Endothelial cell of umbilical vein (primary cell): ENCODE measurements at regions not wholly inside any gene's neighbourhood (a gene's known extent, or its start where the extent isn't known, plus 50 kb on each side); places are given as distances from the start of the nearest gene placed in this dataset.

Source experiments
- BruUV-seq: library from RNA; stranded (reverse); fragments of 400-500 nt; replicated peaks from 2 replicates; lab custom pipeline; 2021; lab: Mats Ljungman, UMichigan
- CTCF ChIA-PET: fragments of 300-600, 350-600 bp; sonication (Branson Sonifier 250); formaldehyde crosslinking; loops from one replicate; lab custom pipeline; 2021; ENCODE audit warnings: antibody characterized with exemption, inconsistent platforms; lab: Charles Lee
- POLR2A ChIA-PET: fragments of 300-600, 350-600 bp; sonication (Branson Sonifier 250); formaldehyde crosslinking; loops from one replicate; lab custom pipeline; 2021; ENCODE audit warnings: antibody characterized with exemption, inconsistent platforms; lab: Charles Lee
- DNase-seq: peaks from one replicate; pipeline ENCODE4 v3.0.0-alpha.2; 2011; ENCODE audit warnings: low read depth, low spot score
- FAIRE-seq: peaks from 2 replicates; lab custom pipeline; 2011; peaks lifted over from hg19 to GRCh38; lab: Jason Lieb, UNC
- H2AFZ ChIP-seq: 2 replicates; pipeline ENCODE4 v1.6.0; 2012; ENCODE audit warnings: low read depth, low read length, control low read depth, inconsistent platforms
- H3K27ac ChIP-seq: 2 replicates; pipeline ENCODE4 v1.5.1; 2011; ENCODE audit warnings: low read depth, mild to moderate bottlenecking, control low read depth, low read length, moderate library complexity; ENCODE audit not compliant: insufficient read depth
- H3K27me3 ChIP-seq, 2 experiments: 2 replicates each; pipeline versions ENCODE4 v1.6.0 to v1.6.1; 2011; ENCODE audit warnings: low read length in 2 of 2, mixed read lengths in 1 of 2; ENCODE audit not compliant: control insufficient read depth in 2 of 2, insufficient read depth in 2 of 2
- H3K36me3 ChIP-seq, 2 experiments: 2 replicates in 1 of 2; 3 replicates in 1 of 2; pipeline ENCODE4 v1.5.1; 2011; ENCODE audit warnings: low read length in 2 of 2, mild to moderate bottlenecking in 1 of 2, moderate library complexity in 1 of 2; ENCODE audit not compliant: control insufficient read depth in 2 of 2, insufficient read depth in 2 of 2; ENCODE audit errors: extremely low read depth in 1 of 2
- H3K4me1 ChIP-seq: 3 replicates; pipeline ENCODE4 v1.5.1; 2011; ENCODE audit warnings: mild to moderate bottlenecking, low read length; ENCODE audit not compliant: control insufficient read depth, insufficient read depth; ENCODE audit errors: extremely low read depth
- H3K4me2 ChIP-seq: 2 replicates; pipeline ENCODE4 v1.6.1; 2011; ENCODE audit warnings: low read length, control low read depth, mixed read lengths; ENCODE audit not compliant: insufficient read depth
- H3K4me3 ChIP-seq, 3 experiments: fragments of 200-600 bp in 1 of 3; sonication (generic), shearing (Covaris generic) in 1 of 3; replicated peaks in 1 of 3; 2 replicates each; pipeline ENCODE4 v1.5.1; 2011 to 2016; ENCODE audit warnings: control low read depth in 3 of 3, low read length in 3 of 3, mild to moderate bottlenecking in 2 of 3, inconsistent platforms in 1 of 3, low read depth in 1 of 3, moderate library complexity in 1 of 3; ENCODE audit not compliant: insufficient read depth in 1 of 3
- H3K79me2 ChIP-seq: 2 replicates; pipeline ENCODE4 v1.6.0; 2012; ENCODE audit warnings: low read length, inconsistent platforms; ENCODE audit not compliant: control insufficient read depth, insufficient read depth
- H3K9ac ChIP-seq: replicated peaks from 2 replicates; pipeline ENCODE3; 2011; ENCODE audit warnings: low read length, control low read depth; ENCODE audit not compliant: insufficient read depth; ENCODE audit errors: extremely low read depth
- H3K9me1 ChIP-seq: replicated peaks from 3 replicates; pipeline ENCODE4 v1.6.0; 2011; ENCODE audit warnings: mild to moderate bottlenecking, low read length; ENCODE audit not compliant: control insufficient read depth, insufficient read depth; ENCODE audit errors: extremely low read depth
- H3K9me3 ChIP-seq: replicated peaks from 2 replicates; pipeline ENCODE4 v1.5.1; 2012; ENCODE audit warnings: low read length, inconsistent platforms; ENCODE audit not compliant: control insufficient read depth, insufficient read depth
- H4K20me1 ChIP-seq: replicated peaks from 2 replicates; pipeline ENCODE3; 2011; ENCODE audit warnings: mild to moderate bottlenecking, low read length; ENCODE audit not compliant: control insufficient read depth, insufficient read depth; ENCODE audit errors: extremely low read depth
- EZH2 ChIP-seq: IDR thresholded peaks from 2 replicates; pipeline ENCODE4 v1.6.1; 2012; ENCODE audit warnings: borderline replicate concordance, low read depth, mild to moderate bottlenecking, moderate library complexity, low read length, inconsistent platforms; ENCODE audit not compliant: severe bottlenecking
- FOS ChIP-seq: IDR thresholded peaks from 2 replicates; pipeline ENCODE4 v1.6.1; 2011; ENCODE audit warnings: mild to moderate bottlenecking, low read length, moderate library complexity, borderline replicate concordance; ENCODE audit not compliant: insufficient read depth
- GATA2 ChIP-seq: IDR thresholded peaks from 2 replicates; pipeline ENCODE4 v1.7.0; 2011; ENCODE audit warnings: low read depth, mild to moderate bottlenecking, moderate library complexity, mixed read lengths, low read length; ENCODE audit not compliant: insufficient read length, insufficient read depth
- JUN ChIP-seq: IDR thresholded peaks from 2 replicates; pipeline ENCODE4 v1.6.1; 2011; ENCODE audit warnings: borderline replicate concordance, low read depth; ENCODE audit not compliant: insufficient read length, insufficient read depth
- MYC ChIP-seq: IDR thresholded peaks from one replicate; pipeline ENCODE4 v1.6.1; 2011; ENCODE audit warnings: mild to moderate bottlenecking, low read depth, low read length
- POLR2A ChIP-seq: IDR thresholded peaks from 2 replicates; pipeline ENCODE4 v1.6.1; 2012; ENCODE audit warnings: low read depth, mild to moderate bottlenecking, control low read depth, low read length
- POLR2AphosphoS5 ChIP-seq: IDR thresholded peaks from 2 replicates; pipeline ENCODE4 v1.6.1; 2012; ENCODE audit warnings: low read depth, mild to moderate bottlenecking, control low read depth, low read length, moderate library complexity; ENCODE audit not compliant: insufficient read depth
- dilution Hi-C: fragments of 300-500 bp; cut with MboI; formaldehyde crosslinking; loops from one replicate; pipeline ENCODE4 v1.15.0; 2019; ENCODE audit warnings: low sequenced_read_pairs; ENCODE audit not compliant: extremely low pct_ligation_motif_present
- intact Hi-C: fragments of 100-400 bp; cut with micrococcal nuclease; formaldehyde crosslinking; loops from one replicate; pipeline ENCODE4 v1.10.0; 2022
- TF ChIP-seq, protein P1 (sequence below), 2 donors: IDR thresholded peaks; 1 replicate in 1 of 2; 2 replicates in 1 of 2; pipeline ENCODE4 v1.5.1; 2011; ENCODE audit warnings: low read length in 2 of 2, mild to moderate bottlenecking in 2 of 2, moderate library complexity in 2 of 2, control low read depth in 1 of 2, inconsistent platforms in 1 of 2, low read depth in 1 of 2; ENCODE audit not compliant: insufficient read depth in 1 of 2; ENCODE audit errors: extremely low read depth in 1 of 2
- TF ChIP-seq, protein P2 (sequence below): IDR thresholded peaks from 2 replicates; pipeline ENCODE4 v1.6.1; 2011; ENCODE audit not compliant: insufficient read depth, insufficient read length

DNA sequence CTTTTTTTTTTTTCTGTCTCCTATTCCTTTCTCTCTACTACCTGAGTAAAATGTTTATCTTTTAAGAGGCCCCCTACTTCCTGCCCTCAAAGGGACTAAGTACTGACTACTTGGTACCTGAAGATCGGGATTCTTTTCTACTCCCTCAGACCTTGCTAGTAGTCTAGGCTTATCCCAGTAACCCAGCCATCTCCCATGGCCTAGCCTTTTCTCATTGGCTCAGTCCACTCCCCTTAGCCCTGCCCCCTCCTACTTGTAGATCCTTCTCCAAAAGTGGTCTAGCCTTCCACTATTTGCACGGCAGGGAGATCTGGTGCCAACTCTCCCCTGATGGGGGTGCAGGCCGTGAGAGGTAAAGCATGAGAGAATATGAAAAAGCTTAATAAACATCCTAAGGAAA is 133.7 kb downstream of the RCN1 start:
- dilution Hi-C loops = no loop called here
- Histone ChIP-seq H3K9me3 (no peaks in the 10 kb centered on the region), H3K27ac (no peak overlapping the region), H3K4me1 (no peaks in the 10 kb centered on the region), H3K36me3 (no peaks in the 10 kb centered on the region), H3K27me3 (no peaks in the 10 kb centered on the region), H3K4me3 (no peak overlapping the region), H3K4me2 (no peak overlapping the region), H2AFZ (no peak overlapping the region), H4K20me1 (no peaks in the 10 kb centered on the region), H3K79me2 (no peaks in the 10 kb centered on the region), H3K9me1 (no peaks in the 10 kb centered on the region), H3K9ac (no peak overlapping the region)
- FAIRE-seq = no peak
- BruUV-seq = no TSS peak
- TF ChIP-seq POLR2AphosphoS5 = no peak
- DNase-seq = no peak
- intact Hi-C loops = no loop called here
- ChIA-PET POLR2A (no interaction called here), CTCF (no interaction called here)

DNA sequence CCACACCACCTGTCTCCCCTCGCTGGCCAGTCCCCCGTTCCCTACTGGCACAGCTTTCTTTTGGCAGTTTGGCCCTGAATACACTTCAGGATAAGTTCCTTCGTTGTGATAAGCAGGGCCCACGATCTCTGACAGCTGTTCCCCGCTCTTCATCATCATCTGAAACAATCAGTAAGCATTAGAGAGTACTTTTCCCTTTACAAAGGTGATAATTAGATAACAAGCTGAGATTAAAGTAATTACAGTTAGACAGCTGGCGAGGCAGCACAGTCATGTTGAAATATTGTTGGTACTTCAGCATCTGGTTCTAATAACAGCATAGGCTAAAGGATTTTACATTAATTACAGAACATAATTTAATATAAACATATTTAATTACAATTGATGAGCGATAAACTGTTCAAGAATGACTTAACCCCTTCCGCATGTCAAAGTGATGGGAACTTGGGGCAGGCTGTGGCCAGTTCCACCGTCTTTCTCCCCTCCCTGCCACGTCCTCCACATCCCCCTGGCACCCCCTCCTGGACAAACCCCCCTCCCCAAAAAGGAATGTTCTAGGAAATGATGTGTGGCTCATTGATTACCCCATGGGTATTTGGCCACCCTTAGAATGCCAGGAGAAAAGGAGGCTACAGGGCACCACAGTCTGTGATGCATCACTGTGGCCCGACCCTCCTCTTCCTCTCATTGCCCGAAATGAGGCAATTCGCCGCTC is 134.9 kb downstream of the RCN1 start:
- TF ChIP-seq JUN (no peak), POLR2A (no peak), EZH2 (no peak), FOS (no peak), GATA2 (no peak), MYC (no peak), POLR2AphosphoS5 (no peak)
- TF ChIP-seq, protein P1, sequence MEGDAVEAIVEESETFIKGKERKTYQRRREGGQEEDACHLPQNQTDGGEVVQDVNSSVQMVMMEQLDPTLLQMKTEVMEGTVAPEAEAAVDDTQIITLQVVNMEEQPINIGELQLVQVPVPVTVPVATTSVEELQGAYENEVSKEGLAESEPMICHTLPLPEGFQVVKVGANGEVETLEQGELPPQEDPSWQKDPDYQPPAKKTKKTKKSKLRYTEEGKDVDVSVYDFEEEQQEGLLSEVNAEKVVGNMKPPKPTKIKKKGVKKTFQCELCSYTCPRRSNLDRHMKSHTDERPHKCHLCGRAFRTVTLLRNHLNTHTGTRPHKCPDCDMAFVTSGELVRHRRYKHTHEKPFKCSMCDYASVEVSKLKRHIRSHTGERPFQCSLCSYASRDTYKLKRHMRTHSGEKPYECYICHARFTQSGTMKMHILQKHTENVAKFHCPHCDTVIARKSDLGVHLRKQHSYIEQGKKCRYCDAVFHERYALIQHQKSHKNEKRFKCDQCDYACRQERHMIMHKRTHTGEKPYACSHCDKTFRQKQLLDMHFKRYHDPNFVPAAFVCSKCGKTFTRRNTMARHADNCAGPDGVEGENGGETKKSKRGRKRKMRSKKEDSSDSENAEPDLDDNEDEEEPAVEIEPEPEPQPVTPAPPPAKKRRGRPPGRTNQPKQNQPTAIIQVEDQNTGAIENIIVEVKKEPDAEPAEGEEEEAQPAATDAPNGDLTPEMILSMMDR (IDR thresholded peaks at IDR 0.05; ENCODE audit: extremely low read depth in 1 of 2, insufficient read depth in 1 of 2, low read depth in 1 of 2, low read length in 2 of 2) = no peak
- TF ChIP-seq, protein P2, sequence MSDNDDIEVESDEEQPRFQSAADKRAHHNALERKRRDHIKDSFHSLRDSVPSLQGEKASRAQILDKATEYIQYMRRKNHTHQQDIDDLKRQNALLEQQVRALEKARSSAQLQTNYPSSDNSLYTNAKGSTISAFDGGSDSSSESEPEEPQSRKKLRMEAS = no peak
- CTCF ChIA-PET = no interaction called here
- Histone ChIP-seq H3K9me3 (no peaks in the 10 kb centered on the region), H3K9ac (no peak overlapping the region), H3K4me3 (no peak overlapping the region), H3K36me3 (no peaks in the 10 kb centered on the region), H3K27ac (no peak overlapping the region), H3K79me2 (no peaks in the 10 kb centered on the region), H3K9me1 (no peaks in the 10 kb centered on the region), H4K20me1 (no peaks in the 10 kb centered on the region), H2AFZ (no peak overlapping the region), H3K4me1 (no peaks in the 10 kb centered on the region), H3K4me2 (no peak overlapping the region), H3K27me3 (no peaks in the 10 kb centered on the region)
- dilution Hi-C loops = no loop called here
- POLR2A ChIA-PET = no interaction called here
- intact Hi-C loops = no loop called here
- no TSS peak for BruUV-seq
- DNase-seq = no peak
- FAIRE-seq = no peak
